GM10248 (cell line): ENCODE measurements at regions not wholly inside any gene's neighbourhood (a gene's known extent, or its start where the extent isn't known, plus 50 kb on each side); places are given as distances from the start of the nearest gene placed in this dataset.

ENCODE experiments used
- CTCF ChIA-PET: fragments of 300-600 bp; sonication (Branson Sonifier 250); formaldehyde crosslinking; extraction: SDS; loops from one replicate; lab custom pipeline; 2021; ENCODE audit warnings: antibody characterized with exemption; lab: Yijun Ruan, JAX
- POLR2A ChIA-PET: fragments of 350-650 bp; sonication (Branson Sonifier 250); formaldehyde crosslinking; extraction: SDS; loops from one replicate; lab custom pipeline; 2020; ENCODE audit warnings: antibody characterized with exemption; lab: Yijun Ruan, JAX
- DNase-seq: peaks from one replicate; pipeline ENCODE4 v3.0.0; 2012; ENCODE audit errors: extremely low spot score
- TF ChIP-seq, protein P1 (sequence below): IDR thresholded peaks from 2 replicates; pipeline ENCODE4 v1.5.1; 2012; ENCODE audit warnings: mild to moderate bottlenecking, low read depth; ENCODE audit errors: extremely low read depth, missing control alignments, control extremely low read depth

GRCh38 chr3:181289306-181289705 is 299.8 kb upstream of the DNAJC19 start:
- DNase-seq, result no peak
- ChIA-PET CTCF (interaction anchor here (1.0 to 1.3 kb wide), 2 partner anchors 10 to 38 kb away, joined by 3 to 4 read pairs; no protein-coding TSS in a partner anchor), POLR2A (no interaction called here)
- TF ChIP-seq, protein P1, sequence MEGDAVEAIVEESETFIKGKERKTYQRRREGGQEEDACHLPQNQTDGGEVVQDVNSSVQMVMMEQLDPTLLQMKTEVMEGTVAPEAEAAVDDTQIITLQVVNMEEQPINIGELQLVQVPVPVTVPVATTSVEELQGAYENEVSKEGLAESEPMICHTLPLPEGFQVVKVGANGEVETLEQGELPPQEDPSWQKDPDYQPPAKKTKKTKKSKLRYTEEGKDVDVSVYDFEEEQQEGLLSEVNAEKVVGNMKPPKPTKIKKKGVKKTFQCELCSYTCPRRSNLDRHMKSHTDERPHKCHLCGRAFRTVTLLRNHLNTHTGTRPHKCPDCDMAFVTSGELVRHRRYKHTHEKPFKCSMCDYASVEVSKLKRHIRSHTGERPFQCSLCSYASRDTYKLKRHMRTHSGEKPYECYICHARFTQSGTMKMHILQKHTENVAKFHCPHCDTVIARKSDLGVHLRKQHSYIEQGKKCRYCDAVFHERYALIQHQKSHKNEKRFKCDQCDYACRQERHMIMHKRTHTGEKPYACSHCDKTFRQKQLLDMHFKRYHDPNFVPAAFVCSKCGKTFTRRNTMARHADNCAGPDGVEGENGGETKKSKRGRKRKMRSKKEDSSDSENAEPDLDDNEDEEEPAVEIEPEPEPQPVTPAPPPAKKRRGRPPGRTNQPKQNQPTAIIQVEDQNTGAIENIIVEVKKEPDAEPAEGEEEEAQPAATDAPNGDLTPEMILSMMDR, result no peak

- no peak for DNase-seq
- ChIA-PET POLR2A (no interaction called here), CTCF (no interaction called here)
- TF ChIP-seq, protein P1, result no peak
Measured at GRCh38 chr3:181288145-181288544, 298.6 kb upstream of the DNAJC19 start.

- ChIA-PET POLR2A (no interaction called here), CTCF (interaction anchor here (1.1 to 1.5 kb wide), 3 partner anchors 10 to 77 kb away, joined by 3 read pairs; no protein-coding TSS in a partner anchor)
- no peak for DNase-seq
- TF ChIP-seq, protein P1, result no peak
Measured at GRCh38 chr3:181279239-181279565, 289.7 kb upstream of the DNAJC19 start.

GRCh38 chr3:181278468-181279238 is 289.1 kb upstream of the DNAJC19 start:
- DNase-seq, result peak; percentile 7
- ChIA-PET CTCF (interaction anchor here (1.1 to 1.5 kb wide), 3 partner anchors 11 to 76 kb away, joined by 3 read pairs; no protein-coding TSS in a partner anchor), POLR2A (no interaction called here)
- TF ChIP-seq, protein P1, result peak; percentile 13

DNA sequence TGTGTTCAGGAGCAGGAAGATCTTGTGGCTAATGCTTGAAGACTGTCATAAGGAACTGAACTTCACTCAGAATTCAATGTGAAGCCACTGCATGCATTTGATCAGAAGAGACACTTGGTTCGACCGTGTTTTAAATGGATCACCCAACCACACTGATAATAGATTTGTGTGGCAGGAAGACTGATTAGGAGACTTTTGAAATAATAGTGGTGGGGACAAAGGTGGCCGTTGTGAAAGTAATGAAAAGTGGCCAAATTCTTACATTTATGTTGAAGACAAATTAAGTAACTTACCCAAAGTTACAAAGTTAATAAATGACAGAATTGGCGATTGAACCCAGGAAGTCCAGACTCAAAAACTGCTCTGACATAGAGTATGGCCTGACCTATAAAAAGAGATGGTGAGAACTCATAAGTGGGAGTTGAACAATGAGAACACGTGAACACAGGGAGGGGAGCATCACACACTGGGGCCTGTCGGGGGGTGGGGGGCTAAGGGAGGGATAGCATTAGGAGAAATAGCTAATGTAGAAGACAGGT is 286.9 kb upstream of the DNAJC19 start:
- ChIA-PET POLR2A (no interaction called here), CTCF (no interaction called here)
- no peak for DNase-seq
- TF ChIP-seq, protein P1, result no peak

DNA sequence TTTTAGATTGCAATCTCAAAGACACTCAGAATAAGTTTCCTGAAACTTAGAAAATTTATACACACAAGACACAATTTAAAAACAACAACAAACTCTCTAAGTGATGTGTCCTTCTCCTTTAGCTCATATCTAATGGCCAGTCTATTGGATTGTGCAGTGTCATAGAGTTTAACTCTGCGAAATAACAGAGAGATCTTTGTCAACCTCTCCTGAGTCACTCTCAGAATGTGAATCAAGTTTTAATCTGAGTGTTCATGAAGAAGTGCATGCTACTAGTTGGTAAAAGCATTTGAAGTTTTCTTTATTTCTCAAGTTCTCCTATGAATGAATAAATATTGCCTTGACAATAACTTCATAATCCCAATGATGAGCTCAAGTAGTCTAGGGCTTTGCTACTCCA is 284.5 kb upstream of the DNAJC19 start:
- CTCF ChIA-PET, result interaction anchor here (1.2 to 2.0 kb wide), 2 partner anchors 11 to 19 kb away, joined by 3 to 5 read pairs; no protein-coding TSS in a partner anchor
- DNase-seq, result no peak
- POLR2A ChIA-PET, result no interaction called here

More for the DNA sequence above, 284.5 kb upstream of the DNAJC19 start:
- TF ChIP-seq, protein P1, result no peak
